Sigmoid colon (tissue), 4 donors: ENCODE measurements at regions not wholly inside any gene's neighbourhood (a gene's known extent, or its start where the extent isn't known, plus 50 kb on each side); places are given as distances from the start of the nearest gene placed in this dataset.

Source experiments
- CTCF ChIP-seq, 4 experiments: fragments of 450-650 bp in 3 of 4; fragments of 200-600 bp in 1 of 4; IDR thresholded peaks; one replicate each; pipeline ENCODE4 v1.5.1; 2016 to 2019; ENCODE audit warnings: antibody characterized with exemption in 4 of 4, mild to moderate bottlenecking in 3 of 4, moderate library complexity in 2 of 4
- POLR2AphosphoS5 ChIP-seq, 4 donors: sonication (generic); formaldehyde crosslinking; IDR thresholded peaks; one replicate each; pipeline ENCODE4 v1.6.1; 2017; ENCODE audit warnings: antibody characterized with exemption in 4 of 4

- TF ChIP-seq POLR2AphosphoS5 (IDR thresholded peaks at IDR 0.05), result peak in 3 of 4 donors; percentile 41 to 58 (median 46)
- no peak for TF ChIP-seq CTCF (IDR thresholded peaks at IDR 0.05)
These were observed 169.2 kb downstream of the NOC3L start for GRCh38 chr10:94193466-94193924.
